AG09319 (cell line): ENCODE measurements at regions not wholly inside any gene's neighbourhood (a gene's known extent, or its start where the extent isn't known, plus 50 kb on each side); places are given as distances from the start of the nearest gene placed in this dataset.

Experiments
- DNase-seq: peaks from one replicate; pipeline ENCODE4 v3.0.0-alpha.2; 2010; ENCODE audit warnings: low read depth; ENCODE audit errors: extremely low read depth
- TF ChIP-seq, protein P1 (sequence below): IDR thresholded peaks from 2 replicates; pipeline ENCODE4 v1.5.1; 2011; ENCODE audit warnings: low read depth, mild to moderate bottlenecking, inconsistent platforms, low read length, moderate library complexity

DNA sequence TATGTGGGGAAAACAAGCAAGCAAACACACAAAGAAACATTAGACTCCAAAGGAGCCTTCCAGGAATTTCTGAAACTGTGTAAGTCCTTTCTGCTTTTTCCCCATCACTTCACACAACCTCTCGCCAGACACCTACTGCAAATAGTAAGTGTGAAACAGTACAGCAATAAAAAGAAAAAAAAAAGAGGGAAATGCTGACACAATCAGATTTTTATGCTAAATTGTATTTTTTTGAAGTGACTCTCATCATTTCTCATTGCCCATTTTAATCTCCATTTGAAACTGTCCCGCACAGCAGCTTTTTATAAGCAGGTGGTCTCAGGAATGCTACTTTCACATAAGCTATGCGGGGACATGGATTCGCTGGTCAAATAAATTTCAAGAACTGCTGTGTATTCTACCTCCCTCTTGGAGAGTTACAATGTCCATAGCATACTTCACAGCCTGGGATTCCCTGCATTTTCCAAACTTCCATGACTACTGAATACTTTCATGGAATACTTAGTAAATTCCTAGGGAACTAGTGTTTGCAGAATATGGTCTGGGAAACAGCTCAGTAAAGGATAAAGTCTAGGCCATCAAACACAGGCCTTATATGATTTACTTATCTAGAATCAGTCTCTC, 139.9 kb upstream of the TSHZ2 start:
- DNase-seq: no peak
- TF ChIP-seq, protein P1, sequence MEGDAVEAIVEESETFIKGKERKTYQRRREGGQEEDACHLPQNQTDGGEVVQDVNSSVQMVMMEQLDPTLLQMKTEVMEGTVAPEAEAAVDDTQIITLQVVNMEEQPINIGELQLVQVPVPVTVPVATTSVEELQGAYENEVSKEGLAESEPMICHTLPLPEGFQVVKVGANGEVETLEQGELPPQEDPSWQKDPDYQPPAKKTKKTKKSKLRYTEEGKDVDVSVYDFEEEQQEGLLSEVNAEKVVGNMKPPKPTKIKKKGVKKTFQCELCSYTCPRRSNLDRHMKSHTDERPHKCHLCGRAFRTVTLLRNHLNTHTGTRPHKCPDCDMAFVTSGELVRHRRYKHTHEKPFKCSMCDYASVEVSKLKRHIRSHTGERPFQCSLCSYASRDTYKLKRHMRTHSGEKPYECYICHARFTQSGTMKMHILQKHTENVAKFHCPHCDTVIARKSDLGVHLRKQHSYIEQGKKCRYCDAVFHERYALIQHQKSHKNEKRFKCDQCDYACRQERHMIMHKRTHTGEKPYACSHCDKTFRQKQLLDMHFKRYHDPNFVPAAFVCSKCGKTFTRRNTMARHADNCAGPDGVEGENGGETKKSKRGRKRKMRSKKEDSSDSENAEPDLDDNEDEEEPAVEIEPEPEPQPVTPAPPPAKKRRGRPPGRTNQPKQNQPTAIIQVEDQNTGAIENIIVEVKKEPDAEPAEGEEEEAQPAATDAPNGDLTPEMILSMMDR: no peak

DNA sequence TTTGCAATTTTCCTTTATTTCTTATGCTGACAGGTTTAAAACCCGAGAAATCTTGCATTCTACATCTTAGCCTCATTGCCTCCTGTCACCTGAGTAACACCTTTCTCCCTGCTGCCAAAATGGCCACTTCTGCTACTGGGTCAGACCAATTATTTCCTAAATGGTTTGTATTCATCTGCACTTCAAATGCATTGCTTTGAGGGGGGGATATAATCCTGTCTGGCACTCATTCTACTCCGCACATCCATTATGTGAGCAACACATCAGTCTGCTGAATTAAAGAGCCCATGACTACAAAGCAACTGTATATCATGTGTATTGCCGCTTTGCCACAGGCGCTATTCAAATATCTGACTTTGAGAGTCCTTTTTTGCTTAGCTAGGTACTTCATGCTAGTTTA, 141.6 kb upstream of the TSHZ2 start:
- no peak for DNase-seq
- TF ChIP-seq, protein P1: no peak

DNA sequence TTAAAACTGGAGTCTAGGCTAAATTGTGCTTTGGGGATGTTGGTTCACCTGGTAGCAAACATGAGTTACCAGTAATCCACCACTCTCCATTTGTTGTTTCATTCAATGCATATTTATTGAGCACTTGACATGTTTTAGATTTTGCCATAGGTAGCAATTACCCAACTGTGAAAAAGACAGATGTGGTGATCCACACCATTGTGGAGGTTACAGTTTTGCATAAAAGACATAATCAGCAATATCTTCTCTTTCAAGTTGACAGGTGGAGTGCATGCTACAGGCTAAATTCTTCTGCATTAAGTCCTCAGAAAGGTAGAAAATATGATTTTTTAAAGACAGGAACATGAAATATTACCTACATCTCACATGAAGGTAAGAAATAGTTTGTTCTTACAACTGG, 143.0 kb upstream of the TSHZ2 start:
- TF ChIP-seq, protein P1: no peak
- no peak for DNase-seq

DNA sequence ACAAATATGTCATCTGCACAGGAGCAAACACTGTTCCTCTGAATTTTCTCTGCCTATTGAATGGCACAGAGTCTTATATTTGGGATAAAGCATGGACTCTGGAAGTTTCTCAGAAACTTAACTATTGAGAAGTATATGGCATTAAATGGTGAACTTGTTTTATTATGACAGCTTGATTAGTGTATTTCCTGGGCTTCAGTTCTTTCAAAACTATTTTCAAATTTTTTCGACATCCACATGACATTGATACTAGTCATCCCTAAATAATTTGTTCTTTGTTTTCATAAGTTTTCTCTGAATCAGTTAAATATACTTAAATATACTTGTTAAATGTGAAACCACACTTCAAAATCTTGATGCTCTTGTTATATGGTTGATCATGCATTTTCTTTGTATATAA, 144.0 kb upstream of the TSHZ2 start:
- TF ChIP-seq, protein P1: no peak
- DNase-seq: no peak

DNA sequence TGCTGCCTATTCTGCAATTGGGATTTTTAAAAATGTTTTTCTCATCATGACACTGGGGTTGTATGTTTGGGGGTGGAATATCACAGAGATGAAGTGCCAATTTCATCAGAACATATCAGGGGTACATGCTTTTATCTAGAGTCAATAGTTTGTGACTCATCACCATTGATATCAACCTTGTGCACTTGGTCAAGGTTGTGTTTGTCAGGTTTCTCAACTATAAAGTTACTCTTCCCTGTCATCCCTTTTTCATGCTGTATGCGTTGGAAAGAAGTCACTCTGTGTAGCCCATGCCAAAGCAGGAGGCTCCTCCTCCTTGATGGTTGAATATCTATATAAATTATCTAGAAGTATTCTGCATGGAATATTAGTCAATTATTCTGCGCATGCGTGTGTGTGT, 145.4 kb upstream of the TSHZ2 start:
- no peak for DNase-seq
- TF ChIP-seq, protein P1: no peak

DNA sequence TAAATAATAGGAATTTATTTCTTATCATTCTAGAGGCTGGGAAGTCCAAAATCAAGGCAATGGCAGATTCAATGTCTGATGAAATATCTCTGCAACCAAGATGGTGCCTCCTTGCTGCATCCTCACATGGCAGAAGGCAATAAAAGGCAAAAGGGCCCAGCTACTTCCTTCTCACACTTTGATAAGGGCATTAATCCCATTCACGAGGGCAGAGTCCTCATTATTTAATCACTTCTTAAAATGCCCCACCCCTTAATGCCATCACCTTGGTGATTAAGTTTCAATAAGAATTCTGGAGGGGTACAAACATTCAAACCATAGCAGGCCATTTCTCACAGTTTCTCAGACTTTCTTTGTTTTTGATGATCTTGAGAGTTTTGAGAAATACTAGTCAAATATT, 145.8 kb upstream of the TSHZ2 start:
- no peak for DNase-seq
- TF ChIP-seq, protein P1: no peak

DNA sequence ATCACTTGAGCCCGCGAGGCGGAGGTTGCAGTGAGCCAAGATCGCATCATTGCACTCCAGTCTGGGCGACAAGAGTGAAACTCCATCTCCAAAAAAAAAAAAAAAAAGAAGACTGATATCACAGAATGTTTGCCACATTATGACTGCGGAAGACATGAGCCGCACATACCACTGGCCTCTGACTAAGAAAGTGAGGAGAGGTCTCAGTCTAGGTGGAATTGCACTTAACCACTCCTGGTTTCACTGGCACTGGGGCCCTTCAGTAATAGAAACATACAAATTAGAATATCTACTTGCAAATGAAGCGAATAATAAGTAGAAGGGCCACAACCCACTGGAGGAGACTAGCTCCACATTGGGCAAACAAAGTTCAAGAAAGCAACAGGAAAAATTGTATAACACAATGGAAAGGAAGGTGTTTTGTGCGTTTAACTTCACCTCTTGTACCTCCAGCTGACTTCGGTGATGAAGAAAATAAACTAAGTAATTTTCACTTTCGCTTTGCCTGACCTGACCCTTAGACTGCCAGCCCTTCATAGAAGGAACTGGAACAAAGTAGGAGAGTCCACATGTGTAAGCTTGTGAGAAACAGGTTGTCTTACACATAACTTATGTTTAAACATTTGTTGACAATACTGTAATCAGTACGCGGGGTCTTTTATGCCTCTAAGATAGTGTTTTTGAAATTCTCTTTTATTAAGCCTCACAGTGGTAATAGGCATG, 147.5 kb upstream of the TSHZ2 start:
- DNase-seq: no peak
- TF ChIP-seq, protein P1: no peak
